ENCODE measurements at regions not wholly inside any gene's neighbourhood (a gene's known extent, or its start where the extent isn't known, plus 50 kb on each side); places are given as distances from the start of the nearest gene placed in this dataset.

DNA sequence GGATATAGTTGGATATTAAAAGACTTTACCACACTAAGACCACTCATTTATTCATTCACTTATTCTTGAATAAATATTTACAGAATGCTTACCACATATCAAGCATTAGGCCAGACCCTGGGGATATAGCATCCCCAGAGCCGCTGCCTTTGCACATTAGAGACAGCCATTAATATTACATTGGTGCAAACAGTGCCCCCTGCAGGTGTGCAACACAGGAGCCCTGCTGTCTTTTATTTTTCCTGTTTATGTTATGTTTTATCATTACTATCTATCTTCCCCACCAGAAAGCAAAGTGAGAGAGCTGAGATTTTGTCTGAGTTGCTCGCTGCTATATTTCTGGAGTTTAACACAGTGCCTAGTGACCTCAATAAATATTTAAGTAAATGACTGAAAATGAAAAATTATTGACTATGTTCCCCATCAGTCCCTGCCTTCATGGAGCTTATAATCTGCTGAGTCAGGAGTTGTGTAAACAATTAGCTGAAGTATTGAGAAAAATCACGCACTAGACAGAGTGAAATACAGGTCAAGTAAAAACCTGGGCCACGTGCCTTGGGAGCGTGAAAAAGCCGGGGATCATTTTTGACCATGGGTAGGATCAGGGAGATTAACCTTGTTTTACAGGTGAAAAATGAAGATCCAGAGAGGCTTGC, 301.6 kb downstream of the PCNX1 start:
- Histone ChIP-seq H3K27me3 (ENCODE audit: control insufficient read depth in 1 of 2, insufficient read depth in 2 of 2, low read length in 2 of 2) (no peaks in the 10 kb centered on the region), H3K36me3 (ENCODE audit: insufficient read depth, low read length) (no peaks in the 10 kb centered on the region), H3K9me3 (ENCODE audit: control insufficient read depth in 1 of 2, insufficient read depth in 1 of 2, low read length in 2 of 2) (no peaks in the 10 kb centered on the region), H3K4me1 (ENCODE audit: insufficient read depth, low read length) (no peaks in the 10 kb centered on the region), H3K27ac (ENCODE audit: low read depth in 1 of 2, low read length in 2 of 2) (no peak overlapping the region), H3K4me3 (ENCODE audit: low read length) (no peak overlapping the region)
- TF ChIP-seq, protein P1, sequence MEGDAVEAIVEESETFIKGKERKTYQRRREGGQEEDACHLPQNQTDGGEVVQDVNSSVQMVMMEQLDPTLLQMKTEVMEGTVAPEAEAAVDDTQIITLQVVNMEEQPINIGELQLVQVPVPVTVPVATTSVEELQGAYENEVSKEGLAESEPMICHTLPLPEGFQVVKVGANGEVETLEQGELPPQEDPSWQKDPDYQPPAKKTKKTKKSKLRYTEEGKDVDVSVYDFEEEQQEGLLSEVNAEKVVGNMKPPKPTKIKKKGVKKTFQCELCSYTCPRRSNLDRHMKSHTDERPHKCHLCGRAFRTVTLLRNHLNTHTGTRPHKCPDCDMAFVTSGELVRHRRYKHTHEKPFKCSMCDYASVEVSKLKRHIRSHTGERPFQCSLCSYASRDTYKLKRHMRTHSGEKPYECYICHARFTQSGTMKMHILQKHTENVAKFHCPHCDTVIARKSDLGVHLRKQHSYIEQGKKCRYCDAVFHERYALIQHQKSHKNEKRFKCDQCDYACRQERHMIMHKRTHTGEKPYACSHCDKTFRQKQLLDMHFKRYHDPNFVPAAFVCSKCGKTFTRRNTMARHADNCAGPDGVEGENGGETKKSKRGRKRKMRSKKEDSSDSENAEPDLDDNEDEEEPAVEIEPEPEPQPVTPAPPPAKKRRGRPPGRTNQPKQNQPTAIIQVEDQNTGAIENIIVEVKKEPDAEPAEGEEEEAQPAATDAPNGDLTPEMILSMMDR (IDR thresholded peaks at IDR 0.05): no peak
- H3K9me3 Mint-ChIP-seq: no peaks in the 10 kb centered on the region
- ATAC-seq (ENCODE audit: poor library complexity) (no peak), DNase-seq (no peak)
- no peaks in the 10 kb centered on the region for H3K4me1 Mint-ChIP-seq (ENCODE audit: low read depth)
- no peak overlapping the region for H3K27ac Mint-ChIP-seq
- no peaks in the 10 kb centered on the region for H3K36me3 Mint-ChIP-seq (ENCODE audit: low read depth)
- ChIA-PET CTCF (no interaction called here), POLR2A (no interaction called here)
- intact Hi-C loops (cut with DNase I, micrococcal nuclease): no loop called here
- H3K27me3 Mint-ChIP-seq: no peaks in the 10 kb centered on the region
- no peak overlapping the region for H3K4me3 Mint-ChIP-seq

DNA sequence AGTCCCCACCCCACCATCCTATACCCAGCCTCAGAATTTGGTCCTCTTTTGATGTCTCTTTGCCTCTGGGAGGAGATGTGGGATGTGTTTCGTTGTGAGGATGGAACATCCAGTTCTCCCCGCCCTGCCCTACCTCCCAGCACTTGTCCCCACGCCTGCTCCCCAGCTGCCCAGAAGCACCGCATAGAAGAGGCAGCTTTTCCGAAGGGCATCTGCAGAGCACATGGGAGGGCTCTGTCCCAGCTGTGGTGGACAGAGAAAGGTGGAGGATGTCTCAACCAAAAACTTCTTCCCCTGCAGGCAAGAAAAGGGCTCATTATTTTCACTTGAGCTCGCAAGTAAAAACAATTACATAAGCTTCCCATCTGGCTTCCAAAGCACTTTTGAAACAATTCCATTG, 302.6 kb downstream of the PCNX1 start:
- Histone ChIP-seq H3K36me3 (ENCODE audit: insufficient read depth, low read length) (no peaks in the 10 kb centered on the region), H3K27ac (ENCODE audit: low read depth in 1 of 2, low read length in 2 of 2) (no peak overlapping the region), H3K4me3 (ENCODE audit: low read length) (no peak overlapping the region), H3K4me1 (ENCODE audit: insufficient read depth, low read length) (no peaks in the 10 kb centered on the region), H3K9me3 (ENCODE audit: control insufficient read depth in 1 of 2, insufficient read depth in 1 of 2, low read length in 2 of 2) (no peaks in the 10 kb centered on the region), H3K27me3 (ENCODE audit: control insufficient read depth in 1 of 2, insufficient read depth in 2 of 2, low read length in 2 of 2) (no peaks in the 10 kb centered on the region)
- CTCF ChIA-PET: no interaction called here
- DNase-seq: no peak
- Mint-ChIP-seq H3K27me3 (no peaks in the 10 kb centered on the region), H3K4me3 (no peak overlapping the region), H3K27ac (no peak overlapping the region), H3K4me1 (ENCODE audit: low read depth) (no peaks in the 10 kb centered on the region), H3K9me3 (no peaks in the 10 kb centered on the region), H3K36me3 (ENCODE audit: low read depth) (no peaks in the 10 kb centered on the region)
- TF ChIP-seq, protein P1 (IDR thresholded peaks at IDR 0.05): no peak
- intact Hi-C loops (cut with DNase I, micrococcal nuclease): no loop called here
- POLR2A ChIA-PET: no interaction called here
- no peak for ATAC-seq (ENCODE audit: poor library complexity)

DNA sequence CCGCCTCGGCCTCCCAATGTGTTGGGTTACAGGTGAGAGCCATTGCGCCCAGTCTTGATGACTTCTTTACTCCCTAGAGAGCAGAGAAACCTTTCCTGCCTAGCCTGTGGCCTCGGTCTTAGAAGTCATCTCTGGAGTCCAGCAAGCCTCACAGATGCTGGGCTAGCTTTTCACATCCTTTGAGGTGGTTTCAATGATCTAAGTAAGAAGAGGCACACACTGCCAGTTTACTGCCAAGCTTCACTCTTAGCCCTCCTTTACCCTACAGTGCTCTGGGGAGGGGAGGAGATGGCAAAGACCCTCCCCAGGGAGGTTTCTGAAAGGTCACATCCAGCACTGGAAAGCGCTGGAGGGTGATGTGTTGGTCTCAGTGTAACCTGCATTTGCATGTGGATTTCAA, 304.8 kb downstream of the PCNX1 start:
- no peaks in the 10 kb centered on the region for H3K4me1 ChIP-seq (ENCODE audit: insufficient read depth, low read length)
- intact Hi-C loops (cut with DNase I, micrococcal nuclease): no loop called here
- Mint-ChIP-seq H3K36me3 (ENCODE audit: low read depth) (no peaks in the 10 kb centered on the region), H3K4me3 (no peak overlapping the region), H3K27ac (no peak overlapping the region), H3K4me1 (ENCODE audit: low read depth) (no peaks in the 10 kb centered on the region), H3K27me3 (no peaks in the 10 kb centered on the region), H3K9me3 (peaks cover 3% of the 10 kb centered on the region)
- ATAC-seq (ENCODE audit: poor library complexity) (no peak), DNase-seq (no peak)
- TF ChIP-seq, protein P1 (IDR thresholded peaks at IDR 0.05): no peak
- H3K27ac ChIP-seq (ENCODE audit: low read depth in 1 of 2, low read length in 2 of 2): no peak overlapping the region
- ChIA-PET POLR2A (no interaction called here), CTCF (no interaction called here)
- no peaks in the 10 kb centered on the region for H3K9me3 ChIP-seq (ENCODE audit: control insufficient read depth in 1 of 2, insufficient read depth in 1 of 2, low read length in 2 of 2)
- H3K27me3 ChIP-seq (ENCODE audit: control insufficient read depth in 1 of 2, insufficient read depth in 2 of 2, low read length in 2 of 2): no peaks in the 10 kb centered on the region
- no peak overlapping the region for H3K4me3 ChIP-seq (ENCODE audit: low read length)
- H3K36me3 ChIP-seq (ENCODE audit: insufficient read depth, low read length): no peaks in the 10 kb centered on the region
